ENCODE measurements at regions not wholly inside any gene's neighbourhood (a gene's known extent, or its start where the extent isn't known, plus 50 kb on each side); places are given as distances from the start of the nearest gene placed in this dataset.

DNA sequence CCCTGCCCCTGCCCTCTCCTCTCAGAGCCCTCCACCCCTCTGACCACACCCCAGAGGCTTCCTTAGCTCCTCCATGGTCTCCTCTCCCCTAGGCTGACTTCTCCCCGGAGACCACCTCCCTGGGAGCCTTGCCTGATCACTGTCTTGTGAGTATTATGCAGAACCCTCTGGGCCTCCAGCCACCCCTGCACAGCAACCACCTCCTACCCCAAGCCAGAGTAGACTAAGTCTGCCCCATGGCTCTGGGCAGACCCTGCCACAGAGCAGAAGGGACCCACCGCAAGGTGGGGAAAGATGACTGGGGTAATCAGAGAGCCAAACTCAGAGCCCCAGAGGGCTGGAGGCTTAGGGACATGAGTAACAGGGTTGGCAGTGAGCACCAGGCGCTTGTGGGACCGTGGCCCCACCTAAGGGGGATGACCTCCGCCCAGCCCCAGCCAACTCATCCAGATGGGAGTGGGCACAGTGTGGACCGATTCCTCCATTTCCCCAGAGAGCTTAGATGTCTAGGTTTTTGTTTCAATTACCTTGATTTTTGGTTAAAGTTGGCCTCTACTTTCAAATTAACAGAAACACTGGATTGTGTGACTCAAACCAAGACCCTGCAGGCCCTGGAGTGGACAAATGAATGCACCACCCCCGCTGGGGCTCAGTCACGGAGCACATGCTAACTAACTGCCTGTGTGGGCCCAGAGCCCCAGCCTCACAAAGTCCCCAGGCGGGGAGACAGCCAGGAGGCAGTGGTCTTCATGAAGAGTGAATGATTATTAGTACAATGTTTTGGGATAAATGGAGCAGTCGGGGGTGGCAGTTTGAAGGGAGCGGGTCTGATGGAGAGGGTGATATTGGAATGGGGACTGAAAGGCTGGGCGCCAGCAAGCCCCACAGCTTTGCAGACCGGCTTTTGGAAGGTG, 119.4 kb upstream of the PRR20G start:
- Mint-ChIP-seq H3K27me3 (peaks cover 21% of the 10 kb centered on the region), H3K4me1 (ENCODE audit: unreplicated experiment) (peaks cover 9% of the 10 kb centered on the region), H3K36me3 (no peaks in the 10 kb centered on the region), H3K27ac (peak overlapping the region; percentile 9), H3K4me3 (no peak overlapping the region), H3K9me3 (no peaks in the 10 kb centered on the region)
- peak; percentile 55 for DNase-seq (ENCODE audit: extremely low spot score, unreplicated experiment)
- TF ChIP-seq, protein P1, sequence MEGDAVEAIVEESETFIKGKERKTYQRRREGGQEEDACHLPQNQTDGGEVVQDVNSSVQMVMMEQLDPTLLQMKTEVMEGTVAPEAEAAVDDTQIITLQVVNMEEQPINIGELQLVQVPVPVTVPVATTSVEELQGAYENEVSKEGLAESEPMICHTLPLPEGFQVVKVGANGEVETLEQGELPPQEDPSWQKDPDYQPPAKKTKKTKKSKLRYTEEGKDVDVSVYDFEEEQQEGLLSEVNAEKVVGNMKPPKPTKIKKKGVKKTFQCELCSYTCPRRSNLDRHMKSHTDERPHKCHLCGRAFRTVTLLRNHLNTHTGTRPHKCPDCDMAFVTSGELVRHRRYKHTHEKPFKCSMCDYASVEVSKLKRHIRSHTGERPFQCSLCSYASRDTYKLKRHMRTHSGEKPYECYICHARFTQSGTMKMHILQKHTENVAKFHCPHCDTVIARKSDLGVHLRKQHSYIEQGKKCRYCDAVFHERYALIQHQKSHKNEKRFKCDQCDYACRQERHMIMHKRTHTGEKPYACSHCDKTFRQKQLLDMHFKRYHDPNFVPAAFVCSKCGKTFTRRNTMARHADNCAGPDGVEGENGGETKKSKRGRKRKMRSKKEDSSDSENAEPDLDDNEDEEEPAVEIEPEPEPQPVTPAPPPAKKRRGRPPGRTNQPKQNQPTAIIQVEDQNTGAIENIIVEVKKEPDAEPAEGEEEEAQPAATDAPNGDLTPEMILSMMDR (conservative IDR thresholded peaks at IDR 0.05), result no peak

DNA sequence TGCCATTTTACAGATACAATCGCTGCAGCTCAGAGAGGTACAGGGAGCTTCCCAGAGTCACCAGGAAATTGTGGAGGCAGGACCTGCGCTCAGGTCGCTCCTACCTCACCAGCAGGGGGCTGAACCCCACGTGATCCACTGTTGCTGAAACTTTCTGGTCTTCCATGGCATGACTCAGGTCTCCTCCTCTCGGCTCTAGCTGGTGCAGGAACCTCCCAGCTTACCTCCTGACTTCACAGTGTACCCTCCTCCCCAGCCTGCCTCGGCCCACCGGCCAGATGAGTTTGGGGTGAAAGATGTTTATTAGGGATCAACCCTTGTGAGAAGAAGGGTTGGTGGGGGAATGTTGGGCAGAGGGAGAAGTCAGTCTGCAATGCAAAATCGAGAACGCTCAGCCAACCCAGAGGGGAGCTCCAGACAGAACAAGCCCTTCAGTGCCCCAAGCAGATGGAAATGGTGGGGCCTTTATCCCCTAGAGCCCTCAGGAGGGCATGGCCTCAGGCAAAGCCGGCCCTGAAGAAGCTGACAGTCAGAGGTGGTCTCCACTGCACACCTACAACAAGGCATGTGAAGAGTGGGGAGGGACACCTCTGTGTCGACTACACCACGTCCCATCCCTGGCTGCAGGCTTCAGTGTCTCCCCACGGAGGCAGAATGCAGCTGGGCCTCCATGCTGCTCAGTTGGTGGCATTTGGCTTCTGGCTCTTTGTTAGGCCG, 118.6 kb upstream of the PRR20G start:
- H3K27me3 Mint-ChIP-seq, result peaks cover 24% of the 10 kb centered on the region
- TF ChIP-seq, protein P1 (conservative IDR thresholded peaks at IDR 0.05), result peak; percentile 61
- H3K4me1 Mint-ChIP-seq (ENCODE audit: unreplicated experiment), result peaks cover 17% of the 10 kb centered on the region
- H3K36me3 Mint-ChIP-seq, result no peaks in the 10 kb centered on the region
- H3K27ac Mint-ChIP-seq, result no peak overlapping the region
- H3K9me3 Mint-ChIP-seq, result no peaks in the 10 kb centered on the region
- DNase-seq (ENCODE audit: extremely low spot score, unreplicated experiment), result peak; percentile 63
- no peak overlapping the region for H3K4me3 Mint-ChIP-seq

DNA sequence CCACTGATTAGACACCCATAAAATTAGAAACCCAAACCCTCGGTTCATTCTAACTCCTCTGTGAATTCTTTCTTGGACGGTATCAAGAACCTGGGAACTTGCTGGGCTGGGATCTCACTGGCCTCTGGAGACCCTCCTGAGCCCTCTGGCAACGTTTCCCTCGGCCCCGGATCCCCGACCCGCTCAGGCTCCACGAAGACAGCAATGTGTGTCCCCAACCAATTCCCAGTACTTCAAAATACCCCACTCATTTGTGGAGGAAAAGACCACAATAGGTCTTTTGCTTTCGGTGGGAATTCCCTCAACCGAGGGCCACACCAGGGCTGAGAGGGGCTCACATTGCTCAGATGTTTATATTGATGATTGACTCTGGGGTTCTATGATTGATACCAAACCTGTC, 117.9 kb upstream of the PRR20G start:
- peaks cover 23% of the 10 kb centered on the region for H3K27me3 Mint-ChIP-seq
- TF ChIP-seq, protein P1 (conservative IDR thresholded peaks at IDR 0.05), result no peak
- no peak overlapping the region for H3K27ac Mint-ChIP-seq
- no peaks in the 10 kb centered on the region for H3K9me3 Mint-ChIP-seq
- no peak for DNase-seq (ENCODE audit: extremely low spot score, unreplicated experiment)
- no peaks in the 10 kb centered on the region for H3K36me3 Mint-ChIP-seq
- H3K4me1 Mint-ChIP-seq (ENCODE audit: unreplicated experiment), result peaks cover 21% of the 10 kb centered on the region
- H3K4me3 Mint-ChIP-seq, result no peak overlapping the region

DNA sequence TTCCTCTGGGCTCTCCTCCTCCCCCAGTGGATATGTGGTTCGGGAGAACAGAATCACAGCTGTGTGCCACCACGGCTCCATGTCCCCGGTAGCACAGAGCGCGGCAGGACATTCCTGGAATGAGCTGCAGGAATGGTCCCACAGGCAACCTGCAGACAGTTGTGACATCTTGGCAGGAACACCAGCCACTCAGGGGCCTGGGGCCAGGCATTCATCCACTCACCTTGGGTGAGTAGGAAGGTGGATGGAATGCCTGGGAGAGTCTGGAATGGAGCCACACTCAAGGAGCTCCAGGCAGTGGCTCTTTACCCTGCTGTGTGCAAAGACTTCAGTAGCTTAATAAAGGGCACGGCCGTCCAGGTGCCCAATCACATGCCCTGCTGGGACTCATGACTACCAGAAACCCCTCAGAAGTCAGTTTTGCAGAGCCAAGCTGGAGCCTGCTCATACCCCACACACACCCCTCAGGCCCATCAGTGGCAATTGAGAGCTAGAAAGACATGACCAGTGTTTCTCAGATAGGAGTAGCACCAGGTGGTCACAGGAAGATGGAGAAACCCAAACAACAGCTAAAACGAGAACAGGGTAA, 117.3 kb upstream of the PRR20G start:
- peaks cover 17% of the 10 kb centered on the region for H3K27me3 Mint-ChIP-seq
- no peaks in the 10 kb centered on the region for H3K36me3 Mint-ChIP-seq
- H3K4me1 Mint-ChIP-seq (ENCODE audit: unreplicated experiment), result peaks cover 21% of the 10 kb centered on the region
- TF ChIP-seq, protein P1 (conservative IDR thresholded peaks at IDR 0.05), result no peak
- no peak overlapping the region for H3K4me3 Mint-ChIP-seq
- H3K9me3 Mint-ChIP-seq, result no peaks in the 10 kb centered on the region
- DNase-seq (ENCODE audit: extremely low spot score, unreplicated experiment), result peak; percentile 44
- no peak overlapping the region for H3K27ac Mint-ChIP-seq

DNA sequence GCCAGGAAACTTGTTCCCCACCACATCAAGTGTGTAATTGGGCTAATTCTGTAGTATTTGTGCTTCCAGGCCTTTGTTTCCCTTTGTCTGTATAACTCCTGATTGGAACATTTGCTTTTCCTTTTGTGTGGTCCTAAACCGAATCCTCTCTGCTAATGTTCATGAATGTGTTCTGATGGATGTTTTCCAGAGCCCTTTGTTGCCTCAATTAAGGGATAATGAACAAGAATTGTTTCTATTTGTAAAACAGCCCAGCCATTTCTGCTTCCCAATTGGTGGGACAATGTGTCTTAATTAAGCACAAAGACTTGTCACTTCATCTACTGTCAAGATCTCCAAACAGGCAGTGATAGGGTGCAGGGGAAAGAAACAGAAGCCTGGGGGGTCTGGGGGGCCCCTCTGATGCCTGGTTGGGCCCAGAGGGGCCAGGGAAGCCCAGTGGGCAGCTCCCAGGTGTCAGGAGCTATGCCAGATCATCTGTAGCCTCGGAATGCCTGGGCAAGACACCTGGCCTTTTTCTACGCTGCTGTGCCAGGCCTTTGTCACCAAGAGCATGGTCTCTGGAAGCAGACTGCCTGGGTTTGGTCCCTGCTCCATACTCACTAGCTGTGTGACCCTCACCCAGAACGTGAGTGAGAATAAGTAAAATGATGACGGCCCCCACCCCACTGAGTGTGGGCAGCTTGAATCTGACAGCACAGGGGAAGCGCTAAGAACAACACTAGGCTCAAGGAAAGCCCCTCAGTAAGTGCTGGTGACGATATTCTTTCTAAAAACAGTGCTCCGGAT, 116.6 kb upstream of the PRR20G start:
- Mint-ChIP-seq H3K4me1 (ENCODE audit: unreplicated experiment) (peaks cover 21% of the 10 kb centered on the region), H3K4me3 (no peak overlapping the region), H3K27ac (no peak overlapping the region), H3K27me3 (peaks cover 17% of the 10 kb centered on the region), H3K36me3 (no peaks in the 10 kb centered on the region), H3K9me3 (no peaks in the 10 kb centered on the region)
- TF ChIP-seq, protein P1 (conservative IDR thresholded peaks at IDR 0.05), result no peak
- DNase-seq (ENCODE audit: extremely low spot score, unreplicated experiment), result no peak
